ENCODE measurements at regions not wholly inside any gene's neighbourhood (a gene's known extent, or its start where the extent isn't known, plus 50 kb on each side); places are given as distances from the start of the nearest gene placed in this dataset.

DNA sequence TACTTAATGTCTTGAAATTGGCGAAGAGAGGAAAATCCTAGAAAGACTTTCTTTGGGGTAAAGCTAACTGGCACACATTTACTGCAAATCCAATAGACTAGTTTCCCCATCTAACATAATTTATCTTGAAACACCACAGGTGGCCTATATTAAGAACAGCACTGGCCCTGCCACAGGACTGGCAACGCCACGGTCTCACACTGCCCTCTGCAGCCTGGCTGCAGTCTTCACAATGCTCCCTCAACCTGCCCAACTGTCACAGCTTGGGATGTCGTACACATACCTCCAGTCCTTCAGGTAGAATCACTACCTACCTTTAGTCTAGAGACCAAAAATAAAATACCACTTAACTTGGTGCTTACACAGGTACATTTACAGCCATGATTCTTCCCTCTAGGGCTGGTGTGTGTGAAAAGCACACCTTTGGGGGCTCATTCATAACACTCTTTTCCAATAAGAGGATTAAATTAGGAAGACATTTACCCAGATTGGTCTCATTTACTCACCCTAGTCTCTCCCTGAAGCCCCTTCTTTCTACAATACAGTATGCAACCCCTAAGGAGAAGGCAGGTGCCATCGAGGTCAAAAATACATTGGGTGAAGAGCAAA lies 222.2 kb downstream of the C1D start:
- intact Hi-C loops (cut with DNase I; ENCODE audit: low total_unique reads) = no loop called here

DNA sequence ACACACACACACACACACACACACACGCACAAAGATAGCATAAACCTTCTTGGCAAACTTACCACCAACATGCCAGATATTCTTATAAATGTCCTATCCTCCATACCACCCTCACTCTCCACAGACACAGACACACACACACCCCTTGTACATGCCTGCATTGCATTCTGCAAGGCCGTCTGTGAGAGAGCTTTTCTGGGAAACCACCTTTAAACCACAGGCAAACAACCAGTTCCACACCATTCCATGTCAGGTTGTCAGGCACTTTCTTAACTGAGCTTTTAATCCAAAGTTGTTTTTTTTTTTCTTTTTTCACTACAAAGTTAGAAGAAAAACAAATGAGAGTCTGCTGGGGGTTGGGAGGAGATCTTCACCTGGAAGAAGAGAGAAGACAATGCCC lies 221.1 kb downstream of the C1D start:
- WGBS, 2 donors = 69 to 81% methylated on average over 2 of the region's 2 CpGs
- H3K4me3 ChIP-seq (ENCODE audit: low read depth, poor library complexity, severe bottlenecking) = no peak overlapping the region
- TF ChIP-seq, protein P1, sequence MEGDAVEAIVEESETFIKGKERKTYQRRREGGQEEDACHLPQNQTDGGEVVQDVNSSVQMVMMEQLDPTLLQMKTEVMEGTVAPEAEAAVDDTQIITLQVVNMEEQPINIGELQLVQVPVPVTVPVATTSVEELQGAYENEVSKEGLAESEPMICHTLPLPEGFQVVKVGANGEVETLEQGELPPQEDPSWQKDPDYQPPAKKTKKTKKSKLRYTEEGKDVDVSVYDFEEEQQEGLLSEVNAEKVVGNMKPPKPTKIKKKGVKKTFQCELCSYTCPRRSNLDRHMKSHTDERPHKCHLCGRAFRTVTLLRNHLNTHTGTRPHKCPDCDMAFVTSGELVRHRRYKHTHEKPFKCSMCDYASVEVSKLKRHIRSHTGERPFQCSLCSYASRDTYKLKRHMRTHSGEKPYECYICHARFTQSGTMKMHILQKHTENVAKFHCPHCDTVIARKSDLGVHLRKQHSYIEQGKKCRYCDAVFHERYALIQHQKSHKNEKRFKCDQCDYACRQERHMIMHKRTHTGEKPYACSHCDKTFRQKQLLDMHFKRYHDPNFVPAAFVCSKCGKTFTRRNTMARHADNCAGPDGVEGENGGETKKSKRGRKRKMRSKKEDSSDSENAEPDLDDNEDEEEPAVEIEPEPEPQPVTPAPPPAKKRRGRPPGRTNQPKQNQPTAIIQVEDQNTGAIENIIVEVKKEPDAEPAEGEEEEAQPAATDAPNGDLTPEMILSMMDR (IDR thresholded peaks at IDR 0.05) = no peak
- no peak for TF ChIP-seq POLR2A (IDR thresholded peaks at IDR 0.05)
- intact Hi-C loops (cut with DNase I; ENCODE audit: low total_unique reads) = no loop called here
- DNase-seq (ENCODE audit: low spot score in 2 of 2) = no peak

More for the DNA sequence above, 222.2 kb downstream of the C1D start:
- peak; percentile 40 to 87 for DNase-seq (ENCODE audit: low spot score in 2 of 2)
- H3K4me3 ChIP-seq (ENCODE audit: low read depth, poor library complexity, severe bottlenecking) = no peak overlapping the region
- WGBS, 2 donors = 40 to 43% methylated on average over 5 of the region's 5 CpGs
- TF ChIP-seq, protein P1 (IDR thresholded peaks at IDR 0.05) = no peak
- TF ChIP-seq POLR2A (IDR thresholded peaks at IDR 0.05) = no peak

DNA sequence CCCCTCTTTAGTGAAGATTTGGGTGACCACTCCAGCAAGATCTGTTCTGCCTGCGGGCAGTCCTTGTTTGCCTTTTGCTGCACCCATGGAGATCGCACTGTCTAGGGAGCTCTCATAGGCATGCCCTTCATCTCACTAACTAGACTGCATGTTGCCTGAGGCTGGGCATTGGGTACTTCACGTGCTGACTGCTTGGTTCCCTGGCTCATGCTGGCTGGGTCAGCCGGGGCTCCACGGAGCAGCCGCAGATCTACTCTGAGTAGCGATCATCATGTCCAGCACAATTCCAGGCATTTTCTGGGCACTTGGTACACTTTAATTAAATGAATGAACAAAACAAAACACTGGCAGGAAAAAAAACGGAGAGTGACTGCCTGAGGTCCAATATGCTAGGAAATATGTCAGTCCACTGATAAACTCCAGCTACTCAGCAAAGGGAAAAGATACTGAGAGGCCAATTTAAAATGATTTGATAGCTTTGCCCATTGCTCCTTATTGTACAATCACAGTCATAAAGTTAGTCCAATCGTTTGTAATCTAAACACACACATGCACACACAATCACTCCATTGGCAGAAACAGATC lies 220.3 kb downstream of the C1D start:
- no peak for TF ChIP-seq POLR2A (IDR thresholded peaks at IDR 0.05)
- intact Hi-C loops (cut with DNase I; ENCODE audit: low total_unique reads) = no loop called here
- no peak for DNase-seq (ENCODE audit: low spot score in 2 of 2)

DNA sequence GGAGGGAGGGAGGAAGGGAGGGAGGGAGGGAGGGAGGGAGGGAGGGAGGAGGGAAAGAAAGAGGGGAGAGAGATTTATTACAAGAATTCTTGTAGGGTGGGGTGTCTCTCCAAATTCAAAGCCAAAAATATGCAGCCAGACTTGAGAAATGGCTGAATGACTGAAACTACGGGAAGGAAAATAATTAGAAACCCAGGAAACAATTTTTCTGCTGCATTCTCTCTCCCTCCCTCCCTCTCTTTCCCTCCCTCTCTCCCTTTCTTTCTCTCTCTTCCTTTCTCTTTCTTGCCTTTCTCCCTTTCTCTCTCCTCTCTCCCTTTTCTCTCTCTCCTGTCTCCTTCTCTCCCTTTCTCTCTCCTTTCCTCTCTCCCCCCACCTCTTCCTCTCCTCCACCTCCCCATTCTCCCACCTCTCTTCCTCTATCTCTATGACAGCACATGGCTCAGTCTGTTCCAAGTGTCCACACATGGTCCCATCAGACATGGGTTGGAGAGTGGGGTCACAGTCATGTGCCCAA lies 218.7 kb downstream of the C1D start:
- no peak overlapping the region for H3K4me3 ChIP-seq (ENCODE audit: low read depth, poor library complexity, severe bottlenecking)
- DNase-seq (ENCODE audit: low spot score in 2 of 2) = no peak
- TF ChIP-seq, protein P1 (IDR thresholded peaks at IDR 0.05) = no peak
- no peak for TF ChIP-seq POLR2A (IDR thresholded peaks at IDR 0.05)
- 53 to 71% methylated on average over 1 of the region's 1 CpG for WGBS, 2 donors
- intact Hi-C loops (cut with DNase I; ENCODE audit: low total_unique reads) = no loop called here

More for the DNA sequence above, 220.3 kb downstream of the C1D start:
- 63 to 73% methylated on average over 9 of the region's 9 CpGs for WGBS, 2 donors
- no peak overlapping the region for H3K4me3 ChIP-seq (ENCODE audit: low read depth, poor library complexity, severe bottlenecking)

DNA sequence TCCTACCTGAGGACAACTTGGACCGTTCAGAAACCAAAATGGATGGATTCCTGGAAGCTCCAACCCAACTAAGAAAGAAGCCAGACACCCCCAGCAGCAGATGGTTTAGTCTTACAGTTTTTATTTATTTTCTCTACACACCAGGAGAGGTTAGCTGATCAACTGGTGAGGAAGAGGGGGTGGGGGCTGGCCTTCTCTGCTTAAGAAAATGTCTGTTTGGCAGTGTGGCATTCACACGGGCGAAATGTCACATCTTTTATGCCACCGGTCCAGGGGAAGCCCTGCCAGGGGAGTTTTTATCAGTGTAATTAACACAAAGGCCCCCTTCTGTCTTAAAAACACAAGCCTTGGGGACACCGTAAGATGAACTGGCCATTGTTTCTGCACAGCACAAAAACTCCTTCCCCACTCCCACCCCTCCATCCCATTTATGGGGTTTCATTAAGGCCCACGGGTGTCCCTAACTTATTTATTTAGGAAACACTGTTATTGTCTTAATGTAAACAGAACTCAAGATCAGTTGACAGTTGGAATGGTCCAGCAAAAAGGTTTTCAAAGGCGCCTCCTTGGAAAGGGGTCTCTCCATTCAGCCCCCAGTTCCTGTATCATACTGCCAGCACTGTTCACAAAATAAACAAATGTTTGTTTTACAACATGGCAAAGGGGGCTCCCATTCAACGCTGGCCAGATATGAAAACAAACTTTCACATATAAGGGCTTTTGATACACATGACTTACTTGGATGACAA lies 217.0 kb downstream of the C1D start:
- DNase-seq (ENCODE audit: low spot score in 2 of 2) = no peak
- TF ChIP-seq, protein P1 (IDR thresholded peaks at IDR 0.05) = no peak
- no peak for TF ChIP-seq POLR2A (IDR thresholded peaks at IDR 0.05)
- intact Hi-C loops (cut with DNase I; ENCODE audit: low total_unique reads) = no loop called here
- no peak overlapping the region for H3K4me3 ChIP-seq (ENCODE audit: low read depth, poor library complexity, severe bottlenecking)
- 79% methylated on average over 8 of the region's 8 CpGs for WGBS, 2 donors

DNA sequence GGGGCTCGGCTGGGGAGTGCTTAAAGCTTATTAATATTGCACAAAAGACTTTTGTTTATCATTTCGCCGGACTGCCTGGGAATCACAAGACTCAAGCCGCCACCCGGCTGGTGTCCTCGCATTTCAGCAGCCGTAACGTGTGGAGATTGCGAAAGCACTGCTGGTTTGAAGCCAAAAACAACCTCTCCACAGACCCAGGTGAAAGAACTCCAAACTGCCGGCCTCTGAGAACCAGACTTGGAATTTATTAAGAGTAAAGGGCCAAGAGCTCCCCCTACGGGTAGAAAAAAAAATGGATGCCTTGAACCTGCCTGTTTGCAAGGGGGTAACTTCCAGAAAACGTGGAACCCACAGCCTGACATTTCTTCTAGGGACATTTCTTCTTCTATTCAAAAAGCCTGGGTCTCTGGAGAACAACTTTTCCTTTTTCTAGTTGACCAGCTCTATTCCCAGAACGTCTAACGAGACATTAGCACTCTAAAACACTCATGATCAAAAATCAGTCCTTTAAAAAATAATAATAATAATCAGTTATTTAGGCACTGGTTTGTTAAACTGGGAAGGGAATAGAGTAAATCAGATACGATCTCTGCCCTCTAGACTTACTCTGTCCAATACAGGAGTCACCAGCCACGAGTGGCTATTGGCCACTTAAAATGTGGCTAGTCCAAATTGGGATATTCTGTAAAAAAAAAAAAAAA lies 216.3 kb downstream of the C1D start:
- no peak overlapping the region for H3K4me3 ChIP-seq (ENCODE audit: low read depth, poor library complexity, severe bottlenecking)
- intact Hi-C loops (cut with DNase I; ENCODE audit: low total_unique reads) = no loop called here
- WGBS, 2 donors = 10 to 11% methylated on average over 16 of the region's 16 CpGs
- TF ChIP-seq, protein P1 (IDR thresholded peaks at IDR 0.05) = no peak
- TF ChIP-seq POLR2A (IDR thresholded peaks at IDR 0.05) = no peak
- DNase-seq (ENCODE audit: low spot score in 2 of 2) = peak; percentile 86 to 94

Data from lower leg skin (tissue), 4 donors.